HG03025 (cell line): ENCODE measurements at regions not wholly inside any gene's neighbourhood (a gene's known extent, or its start where the extent isn't known, plus 50 kb on each side); places are given as distances from the start of the nearest gene placed in this dataset.
"Not testable (repeated sequence)": the region's sequence is repeated elsewhere in the genome, so short reads cannot be mapped to it uniquely, and the experiment has no call there.

ENCODE experiments used
- ATAC-seq: cut with Tn5 transposase; IDR thresholded peaks from one replicate; pipeline ENCODE4 v1.9.1; 2021; ENCODE audit warnings: mild to moderate bottlenecking, moderate library complexity; ENCODE audit not compliant: unreplicated experiment, low FRiP score

GRCh38 chr6:21946298-21946783, 350.5 kb downstream of the PRL start:
- ATAC-seq: no peak

- ATAC-seq: not testable (repeated sequence)
These were observed 349.6 kb downstream of the PRL start for GRCh38 chr6:21947227-21947626.

GRCh38 chr6:21947731-21948386, 349.0 kb downstream of the PRL start:
- no peak for ATAC-seq

- ATAC-seq: no peak
These were observed 347.5 kb downstream of the PRL start for GRCh38 chr6:21949211-21949801.

GRCh38 chr6:21952367-21952766, 344.5 kb downstream of the PRL start:
- no peak for ATAC-seq

- no peak for ATAC-seq
These were observed 342.7 kb downstream of the PRL start for GRCh38 chr6:21953831-21954801.

- ATAC-seq: no peak
These were observed 341.7 kb downstream of the PRL start for GRCh38 chr6:21955053-21955595.

GRCh38 chr6:21955951-21956350, 340.9 kb downstream of the PRL start:
- ATAC-seq: no peak

- ATAC-seq: no peak
These were observed 338.4 kb downstream of the PRL start for GRCh38 chr6:21958428-21958827.

GRCh38 chr6:21961226-21961625, 335.6 kb downstream of the PRL start:
- no peak for ATAC-seq

- ATAC-seq: no peak
These were observed 331.8 kb downstream of the PRL start for GRCh38 chr6:21965016-21965415.

GRCh38 chr6:21965953-21966539, 330.8 kb downstream of the PRL start:
- ATAC-seq: no peak

- ATAC-seq: no peak
These were observed 329.5 kb downstream of the PRL start for GRCh38 chr6:21967056-21967974.

- no peak for ATAC-seq
These were observed 328.4 kb downstream of the PRL start for GRCh38 chr6:21968411-21968810.

- ATAC-seq: no peak
These were observed 327.6 kb downstream of the PRL start for GRCh38 chr6:21969192-21969591.

- ATAC-seq: no peak
These were observed 326.1 kb downstream of the PRL start for GRCh38 chr6:21970569-21971300.

- no peak for ATAC-seq
These were observed 325.3 kb downstream of the PRL start for GRCh38 chr6:21971541-21971940.

GRCh38 chr6:21972516-21972915, 324.3 kb downstream of the PRL start:
- ATAC-seq: no peak

GRCh38 chr6:21977346-21977745, 319.5 kb downstream of the PRL start:
- ATAC-seq: no peak
